B cell (primary cell): ENCODE measurements at regions not wholly inside any gene's neighbourhood (a gene's known extent, or its start where the extent isn't known, plus 50 kb on each side); places are given as distances from the start of the nearest gene placed in this dataset.
"Not testable (repeated sequence)": the region's sequence is repeated elsewhere in the genome, so short reads cannot be mapped to it uniquely, and the experiment has no call there.

Source experiments
- EZH2 ChIP-seq: IDR thresholded peaks from 2 replicates; pipeline ENCODE4 v1.6.1; 2012; ENCODE audit warnings: borderline replicate concordance, low read depth, mild to moderate bottlenecking, moderate library complexity, low read length; ENCODE audit not compliant: insufficient read depth, poor library complexity, severe bottlenecking
- TF ChIP-seq, protein P1 (sequence below): fragments of 200-600 bp; IDR thresholded peaks from one replicate; pipeline ENCODE4 v1.8.0; 2022; ENCODE audit warnings: antibody characterized with exemption, mild to moderate bottlenecking

DNA sequence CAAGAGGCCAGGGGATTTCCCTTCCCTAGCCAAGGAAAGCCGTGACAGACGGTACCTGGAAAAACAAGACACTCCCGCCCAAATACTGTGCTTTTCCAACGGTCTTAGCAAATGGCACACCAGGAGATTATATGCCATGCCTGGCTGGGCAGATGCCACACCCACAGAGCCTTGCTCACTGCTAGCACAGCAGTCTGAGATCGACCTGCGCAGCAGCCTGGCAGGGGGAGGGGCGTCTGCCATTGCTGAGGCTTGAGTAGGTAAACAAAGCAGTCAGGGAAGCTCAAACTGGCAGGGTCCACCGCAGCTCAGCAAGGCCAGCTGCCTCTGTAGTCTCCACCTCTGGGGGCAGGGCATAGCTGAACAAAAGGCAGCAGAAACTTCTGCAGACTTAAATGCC lies 267.7 kb downstream of the GJA1 start:
- not testable (repeated sequence) for TF ChIP-seq EZH2
- TF ChIP-seq, protein P1, sequence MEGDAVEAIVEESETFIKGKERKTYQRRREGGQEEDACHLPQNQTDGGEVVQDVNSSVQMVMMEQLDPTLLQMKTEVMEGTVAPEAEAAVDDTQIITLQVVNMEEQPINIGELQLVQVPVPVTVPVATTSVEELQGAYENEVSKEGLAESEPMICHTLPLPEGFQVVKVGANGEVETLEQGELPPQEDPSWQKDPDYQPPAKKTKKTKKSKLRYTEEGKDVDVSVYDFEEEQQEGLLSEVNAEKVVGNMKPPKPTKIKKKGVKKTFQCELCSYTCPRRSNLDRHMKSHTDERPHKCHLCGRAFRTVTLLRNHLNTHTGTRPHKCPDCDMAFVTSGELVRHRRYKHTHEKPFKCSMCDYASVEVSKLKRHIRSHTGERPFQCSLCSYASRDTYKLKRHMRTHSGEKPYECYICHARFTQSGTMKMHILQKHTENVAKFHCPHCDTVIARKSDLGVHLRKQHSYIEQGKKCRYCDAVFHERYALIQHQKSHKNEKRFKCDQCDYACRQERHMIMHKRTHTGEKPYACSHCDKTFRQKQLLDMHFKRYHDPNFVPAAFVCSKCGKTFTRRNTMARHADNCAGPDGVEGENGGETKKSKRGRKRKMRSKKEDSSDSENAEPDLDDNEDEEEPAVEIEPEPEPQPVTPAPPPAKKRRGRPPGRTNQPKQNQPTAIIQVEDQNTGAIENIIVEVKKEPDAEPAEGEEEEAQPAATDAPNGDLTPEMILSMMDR, result not testable (repeated sequence)
